GM19395 (cell line): ENCODE measurements at regions not wholly inside any gene's neighbourhood (a gene's known extent, or its start where the extent isn't known, plus 50 kb on each side); places are given as distances from the start of the nearest gene placed in this dataset.

Experiments used
- ATAC-seq: cut with Tn5 transposase; IDR thresholded peaks from one replicate; pipeline ENCODE4 v1.9.1; 2021; ENCODE audit warnings: mild to moderate bottlenecking, moderate library complexity; ENCODE audit not compliant: unreplicated experiment

DNA sequence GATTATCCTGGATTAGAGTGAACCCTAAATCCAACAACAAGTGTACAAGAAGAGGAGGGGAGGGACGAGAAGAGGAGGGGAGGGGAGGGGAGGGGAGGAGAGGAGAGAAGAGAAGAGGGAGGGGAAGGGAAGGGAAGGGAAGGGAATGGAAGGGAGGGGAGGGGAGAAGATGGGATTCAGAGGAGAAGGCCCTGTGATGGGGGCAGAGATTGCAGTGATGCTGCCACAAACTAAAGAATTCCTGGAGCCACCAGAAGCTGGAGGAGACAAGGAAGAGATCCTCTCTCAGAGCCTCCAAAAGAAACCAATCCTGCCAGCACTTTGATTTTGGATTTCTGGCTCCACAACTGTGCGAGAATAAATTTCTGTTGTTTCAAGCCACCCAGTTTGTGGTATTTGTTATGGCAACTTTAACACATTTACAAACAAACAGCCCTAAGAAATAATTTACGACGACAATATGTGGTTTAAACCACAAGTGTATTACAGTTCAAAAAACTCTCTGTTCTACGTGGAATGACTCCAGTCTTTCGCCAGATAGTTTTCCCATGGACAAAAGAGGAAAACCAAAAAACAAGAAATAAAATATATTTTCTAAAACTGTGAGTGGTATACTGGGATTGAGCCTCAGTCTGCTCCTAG is 235.4 kb downstream of the HDGFL1 start:
- ATAC-seq, result no peak

DNA sequence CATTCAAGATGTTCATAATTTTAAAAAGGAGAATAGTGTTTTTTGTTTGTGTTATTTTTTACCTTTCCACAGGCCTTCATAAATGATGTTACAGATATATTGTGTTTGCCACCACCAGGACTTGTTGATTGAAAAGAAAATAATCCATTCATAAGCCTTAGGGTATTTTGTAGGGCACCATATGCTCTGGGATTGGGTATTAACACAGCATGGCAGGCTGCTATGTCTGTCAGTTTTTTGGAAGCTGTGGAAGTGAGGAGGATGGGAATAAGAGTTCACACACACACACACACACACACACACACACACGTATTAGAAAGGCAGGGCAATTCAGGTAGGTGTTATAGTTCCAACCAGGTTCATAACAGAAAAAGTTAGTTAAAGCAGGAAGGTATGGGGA is 237.9 kb downstream of the HDGFL1 start:
- no peak for ATAC-seq

DNA sequence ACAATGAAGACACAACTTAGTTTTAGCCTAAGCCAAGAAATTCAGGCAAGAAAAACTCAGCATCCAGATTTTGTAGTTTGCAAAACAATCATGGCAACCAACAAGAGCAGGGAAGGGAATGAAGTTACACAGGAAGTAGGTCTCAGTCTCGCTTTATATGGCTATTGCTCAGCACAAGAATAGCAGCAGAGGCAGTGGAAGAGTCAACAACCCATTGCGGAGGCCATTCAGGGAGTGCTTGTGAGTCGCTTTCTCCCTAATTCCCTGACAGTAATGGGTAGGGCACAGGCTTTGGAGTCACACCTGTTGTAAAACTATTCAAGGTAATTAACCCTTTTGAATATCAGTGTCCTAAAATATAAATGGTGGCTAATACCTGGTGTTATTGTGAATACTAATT is 238.5 kb downstream of the HDGFL1 start:
- ATAC-seq, result no peak

DNA sequence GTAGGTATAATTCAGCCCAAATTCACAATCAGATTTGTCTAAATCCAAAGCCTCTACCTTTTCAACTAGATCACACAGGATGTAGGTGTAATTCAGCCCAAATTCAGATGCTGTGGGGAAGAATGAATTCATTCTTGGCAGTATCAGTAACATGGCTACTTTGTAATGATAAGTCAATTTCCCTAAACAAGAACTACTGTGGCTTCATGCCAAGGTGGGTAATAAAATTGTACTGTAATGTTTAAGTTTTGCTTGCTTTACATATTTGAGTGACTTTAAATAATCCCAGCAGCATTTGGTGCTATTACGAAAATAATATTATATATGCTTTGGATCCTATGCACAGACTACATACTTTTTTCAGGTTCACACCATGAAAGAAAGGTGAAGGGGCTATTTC is 239.1 kb downstream of the HDGFL1 start:
- ATAC-seq, result no peak

DNA sequence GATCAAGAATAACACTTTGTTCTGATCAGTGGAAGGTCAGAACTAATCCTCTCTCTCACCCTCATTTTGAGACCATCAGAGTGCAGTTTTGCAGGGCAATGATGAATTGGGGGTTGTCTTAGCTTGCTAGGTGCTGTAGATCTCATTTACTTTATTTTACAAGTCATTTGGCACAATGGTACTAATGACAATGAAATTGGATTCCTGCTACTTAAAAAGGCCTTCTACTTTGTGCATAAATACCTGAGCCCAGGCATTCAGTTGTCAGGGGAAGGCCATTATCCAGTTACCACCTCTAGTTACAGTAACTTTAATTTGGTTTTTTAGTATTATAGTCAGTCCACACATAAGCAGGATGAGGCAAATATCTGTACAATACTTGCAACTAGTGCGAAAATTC is 240.0 kb downstream of the HDGFL1 start:
- no peak for ATAC-seq

DNA sequence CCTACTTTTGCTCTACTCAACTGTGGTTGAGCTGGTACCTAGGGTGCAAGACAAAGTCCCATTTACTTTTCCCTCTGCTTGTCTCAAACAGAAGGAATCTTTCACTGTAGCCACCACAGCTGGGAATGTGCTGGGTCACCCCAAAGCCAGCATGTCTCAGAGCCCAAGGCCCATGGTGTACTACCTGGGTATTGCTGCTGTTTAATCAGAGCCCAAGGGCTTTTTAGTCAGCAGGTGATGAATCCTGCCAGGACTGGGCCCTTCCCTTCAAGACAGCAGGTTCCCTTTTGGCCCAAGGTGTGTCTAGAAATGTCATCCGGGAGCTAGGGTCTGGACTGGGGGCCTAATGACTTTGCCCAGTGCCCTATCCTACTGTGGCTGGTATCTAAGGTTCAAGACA is 249.8 kb downstream of the HDGFL1 start:
- no peak for ATAC-seq

DNA sequence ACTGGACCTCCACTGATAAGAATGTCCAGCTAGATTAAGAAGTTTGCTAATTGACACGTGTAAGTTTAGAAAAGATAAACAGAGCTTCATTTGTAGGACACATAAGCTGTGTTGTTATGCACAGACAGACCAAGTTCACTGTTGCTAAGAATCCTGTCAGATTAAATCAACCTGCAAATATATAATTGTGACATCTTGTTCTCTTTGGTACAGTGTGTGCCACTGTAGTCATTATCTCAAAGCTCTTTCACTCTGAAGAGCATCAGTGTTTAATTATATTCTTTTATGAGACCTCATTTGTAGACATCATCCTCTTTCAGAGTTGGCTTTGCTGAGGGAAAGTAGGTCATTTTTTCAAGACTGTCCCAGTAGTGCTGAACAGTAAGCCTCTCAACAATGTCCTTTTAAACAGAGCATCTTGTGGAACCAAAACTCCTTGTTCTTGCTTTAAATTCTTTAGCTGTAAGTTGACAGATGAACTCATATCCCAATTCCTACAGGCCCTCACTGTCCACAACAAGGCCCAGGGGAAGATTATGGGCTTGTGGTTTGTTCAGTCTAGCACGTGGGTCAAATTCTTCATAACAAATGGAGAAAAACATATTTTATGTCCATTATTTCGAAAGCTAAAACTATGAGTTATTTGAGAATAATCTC is 252.4 kb downstream of the HDGFL1 start:
- ATAC-seq, result no peak

DNA sequence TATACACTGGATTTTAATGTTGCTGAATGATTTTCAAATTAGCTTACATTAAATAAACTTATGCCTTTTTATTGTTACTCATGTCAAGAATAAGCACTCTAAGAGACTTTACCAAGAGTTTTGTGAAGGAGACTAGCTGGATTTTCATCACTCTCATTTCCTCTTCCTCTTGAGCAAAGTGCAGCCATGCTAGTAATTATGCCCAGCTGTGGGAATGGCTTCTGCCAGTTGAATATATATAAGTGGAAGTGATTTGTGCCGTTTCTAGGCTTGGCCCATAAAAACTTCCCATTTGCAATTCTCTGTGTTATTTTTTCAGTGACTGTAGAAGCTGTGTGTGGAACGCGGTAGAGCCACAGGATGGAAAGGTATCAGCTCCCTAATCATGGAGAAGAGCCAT is 255.8 kb downstream of the HDGFL1 start:
- no peak for ATAC-seq

DNA sequence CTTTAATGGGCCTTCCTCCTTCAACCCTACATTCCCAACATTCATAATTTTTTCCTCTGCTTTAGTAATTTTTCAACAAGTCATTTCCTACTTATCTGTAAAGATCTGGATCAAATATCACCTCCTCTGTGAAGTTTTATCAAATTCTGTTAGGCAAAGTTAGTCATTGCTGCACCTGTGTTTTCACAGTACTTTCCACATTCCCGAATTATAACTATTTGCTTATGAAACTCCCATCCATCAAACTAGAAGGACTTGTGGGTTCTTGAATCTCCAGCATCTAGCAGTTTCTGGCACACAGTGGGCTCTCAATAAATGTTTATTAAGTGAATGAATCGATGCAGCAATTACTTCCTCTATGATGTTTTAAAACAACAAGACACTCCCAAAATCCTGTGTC is 257.6 kb downstream of the HDGFL1 start:
- ATAC-seq, result no peak

DNA sequence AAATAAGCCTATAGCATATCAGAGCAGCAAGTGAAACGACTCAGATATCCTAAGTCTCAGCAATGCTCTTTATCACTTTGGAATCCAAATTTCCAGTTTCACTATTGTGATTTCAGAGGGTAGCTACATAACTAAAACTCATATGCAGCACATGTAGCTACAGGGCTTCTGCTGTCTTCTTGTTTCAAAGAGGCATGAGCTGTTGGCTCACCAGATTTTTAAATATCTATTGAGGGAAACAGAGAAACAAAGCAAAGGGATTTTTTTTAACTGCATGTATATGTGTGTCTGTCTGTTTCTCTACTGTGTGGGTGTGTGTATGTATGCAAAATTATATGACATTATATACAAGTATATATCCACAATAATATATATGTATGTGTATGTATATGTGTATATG is 258.4 kb downstream of the HDGFL1 start:
- no peak for ATAC-seq

DNA sequence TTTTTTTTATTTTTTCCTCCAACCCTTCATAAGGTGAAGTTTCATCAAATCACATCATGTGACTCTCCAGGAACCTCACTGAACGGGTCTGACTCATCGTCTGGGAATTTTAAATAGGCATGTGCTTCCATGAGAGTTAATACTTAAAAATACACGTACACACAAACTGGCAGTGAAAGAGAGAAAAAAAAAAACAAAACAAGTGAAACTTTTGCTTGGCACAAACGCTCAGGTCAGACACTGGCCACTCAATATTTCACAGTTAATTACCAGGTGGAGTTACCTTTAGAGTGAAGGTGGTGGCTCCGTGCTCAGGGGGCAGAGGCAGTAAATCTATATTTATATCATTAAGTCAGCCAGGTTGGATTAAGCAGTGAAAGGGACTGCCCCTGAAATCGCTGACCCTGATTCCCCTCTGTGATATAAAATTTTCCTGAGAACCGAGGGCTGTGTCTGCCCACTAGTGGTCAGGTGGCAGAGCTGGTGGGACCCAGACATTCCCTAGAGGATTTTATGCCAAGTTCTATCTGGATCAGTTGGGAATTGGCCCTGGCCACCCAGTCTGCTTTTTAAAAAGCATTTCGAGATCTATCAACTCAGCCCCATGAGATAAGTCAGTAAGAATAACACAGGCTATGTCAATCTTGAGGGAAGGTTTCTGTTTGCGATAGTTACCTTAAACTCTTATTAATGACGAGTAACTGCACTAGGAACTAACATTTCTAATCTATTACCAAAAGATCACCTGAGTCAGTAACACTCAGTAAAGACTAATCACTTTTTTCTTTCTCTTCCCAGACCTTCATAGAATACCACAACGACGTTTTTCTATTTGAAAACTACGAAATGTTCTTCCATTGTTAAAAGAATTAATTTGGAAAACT is 259.1 kb downstream of the HDGFL1 start:
- no peak for ATAC-seq

DNA sequence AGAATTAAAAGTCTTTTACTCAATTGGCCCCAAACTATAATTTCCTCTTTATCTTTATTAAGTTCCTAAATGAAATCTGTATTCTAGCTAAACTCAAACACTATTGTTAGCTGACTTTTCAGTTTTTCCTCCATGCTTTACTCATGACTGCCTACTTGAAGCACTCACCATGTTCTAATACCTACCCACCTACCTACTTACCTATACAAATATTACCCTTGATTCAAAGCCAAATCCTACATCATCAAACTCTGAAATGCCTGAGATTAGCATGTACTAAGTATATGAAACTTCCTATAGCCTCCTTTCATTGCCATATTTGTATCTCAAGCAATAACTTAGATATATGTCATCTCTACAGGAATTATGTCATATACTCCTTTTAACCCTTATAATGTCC is 259.7 kb downstream of the HDGFL1 start:
- ATAC-seq, result no peak

DNA sequence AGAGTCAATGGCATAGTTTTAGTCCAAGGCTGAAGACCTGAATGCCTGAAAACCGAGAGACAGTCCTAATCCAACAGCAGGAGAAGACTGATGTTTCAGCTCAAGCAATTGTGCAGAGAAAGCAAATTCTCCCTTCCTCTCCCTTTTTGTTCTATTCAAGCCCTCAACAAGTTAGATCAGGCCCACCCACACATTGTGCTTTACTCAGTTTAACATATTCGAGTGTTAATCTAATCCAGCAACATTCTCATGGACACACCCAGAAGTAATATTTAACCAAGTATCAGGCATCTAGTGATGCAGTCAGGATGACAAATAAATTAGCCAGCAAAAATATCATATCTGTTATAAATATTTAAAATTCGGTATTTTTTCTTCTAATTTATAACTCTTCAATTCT is 261.1 kb downstream of the HDGFL1 start:
- ATAC-seq, result no peak

DNA sequence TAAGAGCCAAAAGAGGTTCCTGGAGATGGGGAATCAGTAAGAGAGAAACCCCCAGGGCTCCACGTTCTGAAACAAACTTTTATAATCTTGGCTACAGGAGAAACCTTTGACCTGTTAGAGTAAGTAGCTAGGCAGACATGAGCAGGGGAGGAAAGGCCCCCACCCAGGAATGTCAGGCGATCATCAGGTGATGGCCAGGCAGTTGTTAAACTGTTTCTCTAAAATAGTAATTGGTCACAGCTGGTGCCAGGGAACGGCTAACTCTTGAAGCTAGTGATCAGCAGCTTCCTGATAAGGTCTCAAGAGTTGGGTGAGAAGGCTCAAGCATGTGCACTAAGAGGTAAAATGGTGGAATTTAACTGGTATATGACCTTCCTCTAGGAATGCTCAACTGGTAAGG is 263.8 kb downstream of the HDGFL1 start:
- no peak for ATAC-seq

DNA sequence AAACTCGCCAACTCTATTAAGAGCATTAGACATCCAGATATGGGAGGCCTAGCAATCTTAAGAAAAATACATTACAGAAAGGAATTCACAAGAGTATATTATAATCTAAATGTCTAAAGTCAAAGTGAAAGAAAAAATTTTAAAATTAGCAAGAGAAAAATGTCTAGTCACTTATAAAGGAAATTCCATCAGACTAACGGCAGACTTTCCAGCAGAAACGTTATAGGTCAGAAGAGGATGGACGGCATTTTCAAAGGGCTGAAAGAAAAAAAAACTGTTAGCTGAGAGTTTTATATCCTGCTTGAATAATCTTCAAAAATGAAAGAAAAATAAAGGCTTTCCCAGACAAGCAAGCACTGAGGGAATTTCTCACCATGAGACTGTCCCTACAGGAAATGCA is 269.0 kb downstream of the HDGFL1 start:
- ATAC-seq, result no peak

DNA sequence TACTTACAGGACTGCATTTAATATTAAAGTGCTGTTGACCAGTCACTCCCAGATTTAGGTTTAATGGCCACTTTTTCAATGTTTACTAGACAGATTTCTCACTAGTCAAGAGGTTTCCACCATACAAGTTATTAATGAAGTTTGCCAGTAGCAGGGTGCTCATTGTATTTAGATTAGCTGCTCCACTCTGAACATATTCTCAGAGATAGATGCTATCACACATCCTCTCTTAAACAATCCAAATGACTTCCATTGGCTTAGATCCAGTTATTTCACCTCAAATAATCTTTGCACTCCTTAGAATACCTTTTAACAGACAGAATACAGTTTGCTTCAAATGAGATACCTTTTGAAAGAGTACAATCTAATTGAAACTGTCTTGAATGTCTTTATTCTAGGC is 276.1 kb downstream of the HDGFL1 start:
- ATAC-seq, result no peak

DNA sequence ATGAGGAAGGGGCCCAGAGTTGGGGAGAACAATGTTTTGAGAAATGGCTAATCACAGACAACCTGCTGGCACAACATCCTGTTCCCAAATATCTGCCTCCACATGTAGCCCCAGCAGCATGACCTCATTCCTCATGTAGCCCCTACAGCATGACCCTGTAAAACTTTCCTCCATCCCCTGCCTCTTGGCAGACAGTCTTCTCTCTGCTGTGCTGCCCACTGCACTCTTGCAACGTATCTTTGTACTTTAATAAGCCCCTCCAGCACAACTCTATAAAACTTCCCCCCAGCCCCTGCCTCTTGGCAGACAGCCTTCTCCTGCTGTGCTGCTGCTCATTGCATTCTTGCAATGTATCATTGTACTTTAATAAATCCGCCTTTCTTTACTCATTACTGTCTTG is 278.8 kb downstream of the HDGFL1 start:
- ATAC-seq, result no peak

DNA sequence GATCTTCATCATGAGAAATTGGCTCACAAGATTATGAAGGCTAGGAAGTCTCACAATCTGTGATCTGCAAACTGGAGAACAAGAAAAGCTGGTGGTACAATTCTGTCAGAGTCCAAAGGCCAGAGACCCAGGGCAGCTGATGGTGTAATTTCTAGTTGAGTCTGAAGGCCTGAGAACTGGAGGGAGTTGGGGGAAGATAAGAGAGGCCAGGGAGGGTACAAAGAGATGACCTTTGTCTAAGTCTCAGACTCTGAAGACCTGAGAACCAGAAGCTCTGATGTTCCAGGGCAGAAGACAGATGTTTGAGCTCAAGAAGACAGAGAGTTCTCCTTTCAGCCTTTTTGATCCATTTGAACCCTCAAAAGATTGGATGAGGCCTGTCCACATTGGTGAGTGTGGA is 280.6 kb downstream of the HDGFL1 start:
- ATAC-seq, result no peak

DNA sequence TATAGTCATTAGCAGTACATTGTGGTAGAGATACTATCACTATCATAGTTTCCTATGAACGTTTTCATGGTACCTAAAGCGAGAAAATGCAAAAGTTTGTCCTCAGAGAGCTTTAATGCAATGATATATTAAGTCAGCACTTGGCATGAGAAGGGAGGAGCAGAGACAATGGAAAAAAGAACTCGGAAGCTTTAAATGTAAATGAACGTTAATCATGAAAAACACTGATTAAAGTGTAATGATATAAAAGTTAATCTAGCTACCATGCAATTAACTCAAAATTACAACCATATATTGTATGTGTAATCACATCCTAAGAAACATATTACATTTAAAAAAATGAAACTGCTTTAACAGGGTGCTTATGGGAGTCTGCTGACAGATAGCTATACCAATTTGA is 282.7 kb downstream of the HDGFL1 start:
- ATAC-seq, result no peak

DNA sequence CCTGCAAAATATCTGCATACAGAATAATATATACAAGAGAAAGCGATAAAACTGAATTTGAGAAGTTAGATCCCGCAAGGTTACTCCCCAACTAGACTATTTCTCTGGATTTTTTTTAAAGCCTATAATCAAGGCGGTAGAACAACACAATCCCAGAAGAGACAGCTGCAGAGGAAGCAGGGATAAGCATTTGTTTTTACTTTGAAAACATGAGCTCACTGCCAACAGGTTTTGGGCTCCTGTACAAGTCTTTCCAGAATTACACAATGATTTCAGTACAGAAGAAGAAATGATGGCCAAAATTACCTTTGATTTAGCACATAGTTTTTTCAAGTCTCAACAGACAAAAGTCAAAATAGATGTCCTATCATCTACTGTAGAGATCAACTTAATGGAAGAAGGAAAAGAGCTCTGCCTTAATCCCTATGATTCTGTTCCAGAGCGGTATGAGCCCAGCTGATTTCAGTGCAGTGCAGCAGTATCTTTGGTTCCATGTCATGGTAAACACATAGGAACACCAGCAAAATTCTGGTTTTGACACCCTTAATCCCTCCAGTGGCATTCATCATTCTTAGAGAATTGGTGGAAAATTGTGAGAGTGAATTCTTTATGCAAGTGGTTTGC is 304.3 kb downstream of the HDGFL1 start:
- no peak for ATAC-seq

DNA sequence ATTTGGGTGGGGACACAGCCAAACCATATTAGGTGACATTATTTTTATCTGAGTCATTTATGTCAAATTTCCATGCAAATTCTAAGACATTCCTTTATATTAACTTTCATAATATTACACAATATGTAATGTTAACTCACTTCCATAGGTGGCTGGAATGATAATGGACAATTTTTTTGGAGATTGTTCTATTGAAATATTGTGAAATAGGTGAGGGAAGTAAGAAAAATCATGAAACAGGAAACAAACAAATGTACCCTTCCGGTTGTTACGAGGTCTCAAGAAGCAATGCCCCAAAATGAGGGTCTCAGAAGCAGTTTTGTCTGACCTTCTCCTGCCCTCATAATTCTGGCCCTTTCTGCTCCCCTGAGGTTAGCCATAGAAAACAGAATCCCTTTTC is 306.5 kb downstream of the HDGFL1 start:
- ATAC-seq, result no peak

DNA sequence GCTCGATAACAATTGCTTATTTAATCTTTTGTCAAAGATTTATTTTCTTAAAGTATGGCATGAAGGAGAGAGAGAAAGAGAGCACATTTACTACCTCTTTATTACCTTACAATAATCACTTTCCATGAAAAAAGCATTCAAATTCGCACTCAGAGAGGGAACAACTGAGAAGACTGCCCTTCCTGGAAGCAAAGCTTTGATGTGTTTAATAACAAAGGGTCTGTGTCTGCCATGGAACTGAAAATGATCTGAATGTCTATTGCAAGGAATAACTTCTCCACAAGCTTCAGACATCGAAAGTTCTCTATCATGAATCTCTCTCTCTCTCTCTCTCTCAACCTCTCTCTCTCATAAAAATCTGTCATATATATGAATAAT is 308.9 kb downstream of the HDGFL1 start:
- ATAC-seq, result no peak
